Type B pancreatic cell (in vitro differentiated cells): ENCODE measurements at regions not wholly inside any gene's neighbourhood (a gene's known extent, or its start where the extent isn't known, plus 50 kb on each side); places are given as distances from the start of the nearest gene placed in this dataset.

Experiments used
- DNase-seq: peaks from one replicate; pipeline ENCODE4 v3.0.0; 2021; ENCODE audit warnings: mixed read lengths; ENCODE audit not compliant: unreplicated experiment; ENCODE audit errors: extremely low spot score
- H3K27ac Mint-ChIP-seq: 2 replicates; pipeline ENCODE4 v1.8.0; 2021; ENCODE audit warnings: mild to moderate bottlenecking, mixed read lengths
- H3K27me3 Mint-ChIP-seq: 2 replicates; pipeline ENCODE4 v1.8.0; 2021; ENCODE audit warnings: mixed read lengths
- H3K36me3 Mint-ChIP-seq: 2 replicates; pipeline ENCODE4 v1.8.0; 2021; ENCODE audit warnings: mixed read lengths
- H3K4me1 Mint-ChIP-seq: one replicate; pipeline ENCODE4 v1.8.0; 2021; ENCODE audit warnings: mixed read lengths; ENCODE audit not compliant: unreplicated experiment
- H3K4me3 Mint-ChIP-seq: 2 replicates; pipeline ENCODE4 v1.8.0; 2021; ENCODE audit warnings: mild to moderate bottlenecking, mixed read lengths
- H3K9me3 Mint-ChIP-seq: 2 replicates; pipeline ENCODE4 v1.8.0; 2021; ENCODE audit warnings: mixed read lengths
- TF ChIP-seq, protein P1 (sequence below): fragments of 200-600 bp; sonication (generic); conservative IDR thresholded peaks from 2 replicates; pipeline ENCODE4 v1.5.0; 2021; ENCODE audit warnings: antibody characterized with exemption, mild to moderate bottlenecking

- no peak overlapping the region for H3K4me3 Mint-ChIP-seq
- TF ChIP-seq, protein P1, sequence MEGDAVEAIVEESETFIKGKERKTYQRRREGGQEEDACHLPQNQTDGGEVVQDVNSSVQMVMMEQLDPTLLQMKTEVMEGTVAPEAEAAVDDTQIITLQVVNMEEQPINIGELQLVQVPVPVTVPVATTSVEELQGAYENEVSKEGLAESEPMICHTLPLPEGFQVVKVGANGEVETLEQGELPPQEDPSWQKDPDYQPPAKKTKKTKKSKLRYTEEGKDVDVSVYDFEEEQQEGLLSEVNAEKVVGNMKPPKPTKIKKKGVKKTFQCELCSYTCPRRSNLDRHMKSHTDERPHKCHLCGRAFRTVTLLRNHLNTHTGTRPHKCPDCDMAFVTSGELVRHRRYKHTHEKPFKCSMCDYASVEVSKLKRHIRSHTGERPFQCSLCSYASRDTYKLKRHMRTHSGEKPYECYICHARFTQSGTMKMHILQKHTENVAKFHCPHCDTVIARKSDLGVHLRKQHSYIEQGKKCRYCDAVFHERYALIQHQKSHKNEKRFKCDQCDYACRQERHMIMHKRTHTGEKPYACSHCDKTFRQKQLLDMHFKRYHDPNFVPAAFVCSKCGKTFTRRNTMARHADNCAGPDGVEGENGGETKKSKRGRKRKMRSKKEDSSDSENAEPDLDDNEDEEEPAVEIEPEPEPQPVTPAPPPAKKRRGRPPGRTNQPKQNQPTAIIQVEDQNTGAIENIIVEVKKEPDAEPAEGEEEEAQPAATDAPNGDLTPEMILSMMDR = no peak
Measured at GRCh38 chr9:82242285-82242963, 253.9 kb downstream of the SPATA31D1 start.

DNA sequence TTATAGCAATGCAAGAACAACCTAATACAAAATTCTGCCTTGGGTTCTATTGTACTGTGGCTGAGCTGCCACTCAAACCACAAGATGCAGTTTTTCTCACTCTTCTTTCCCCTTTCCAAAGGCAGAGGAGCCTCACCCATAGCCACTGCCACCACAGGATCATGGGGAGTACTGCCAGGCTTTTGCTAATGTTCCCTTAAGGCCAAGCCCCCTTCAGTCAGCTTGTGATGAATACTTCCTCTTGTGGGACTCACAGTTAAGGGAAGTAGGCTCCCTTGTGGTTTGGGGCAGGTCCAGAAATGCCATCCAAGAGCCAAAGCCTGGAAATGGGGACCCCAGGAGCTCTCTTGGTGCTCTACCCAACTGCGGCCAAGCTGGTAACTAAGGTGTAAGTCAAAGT lies 258.7 kb downstream of the SPATA31D1 start:
- Mint-ChIP-seq H3K9me3 (no peaks in the 10 kb centered on the region), H3K27me3 (no peaks in the 10 kb centered on the region)
- TF ChIP-seq, protein P1 = no peak

More at GRCh38 chr9:82242285-82242963, 253.9 kb downstream of the SPATA31D1 start:
- DNase-seq = no peak
- no peaks in the 10 kb centered on the region for H3K9me3 Mint-ChIP-seq
- H3K27ac Mint-ChIP-seq = no peak overlapping the region
- no peaks in the 10 kb centered on the region for H3K27me3 Mint-ChIP-seq
- H3K36me3 Mint-ChIP-seq = no peaks in the 10 kb centered on the region
- no peaks in the 10 kb centered on the region for H3K4me1 Mint-ChIP-seq

GRCh38 chr9:82252116-82252515 lies 263.5 kb downstream of the SPATA31D1 start:
- H3K36me3 Mint-ChIP-seq = no peaks in the 10 kb centered on the region
- H3K9me3 Mint-ChIP-seq = no peaks in the 10 kb centered on the region
- H3K27me3 Mint-ChIP-seq = no peaks in the 10 kb centered on the region
- no peaks in the 10 kb centered on the region for H3K4me1 Mint-ChIP-seq
- no peak for DNase-seq
- H3K4me3 Mint-ChIP-seq = no peak overlapping the region
- TF ChIP-seq, protein P1 = no peak
- no peak overlapping the region for H3K27ac Mint-ChIP-seq

More for the DNA sequence above, 258.7 kb downstream of the SPATA31D1 start:
- DNase-seq = no peak
- H3K4me1 Mint-ChIP-seq = no peaks in the 10 kb centered on the region
- H3K4me3 Mint-ChIP-seq = no peak overlapping the region
- no peaks in the 10 kb centered on the region for H3K36me3 Mint-ChIP-seq
- no peak overlapping the region for H3K27ac Mint-ChIP-seq

- no peaks in the 10 kb centered on the region for H3K4me1 Mint-ChIP-seq
- H3K27ac Mint-ChIP-seq = no peak overlapping the region
- no peaks in the 10 kb centered on the region for H3K9me3 Mint-ChIP-seq
- no peak for DNase-seq
- TF ChIP-seq, protein P1 = no peak
- H3K27me3 Mint-ChIP-seq = no peaks in the 10 kb centered on the region
- H3K4me3 Mint-ChIP-seq = no peak overlapping the region
- H3K36me3 Mint-ChIP-seq = no peaks in the 10 kb centered on the region
Measured at GRCh38 chr9:82254646-82255367, 266.2 kb downstream of the SPATA31D1 start.

DNA sequence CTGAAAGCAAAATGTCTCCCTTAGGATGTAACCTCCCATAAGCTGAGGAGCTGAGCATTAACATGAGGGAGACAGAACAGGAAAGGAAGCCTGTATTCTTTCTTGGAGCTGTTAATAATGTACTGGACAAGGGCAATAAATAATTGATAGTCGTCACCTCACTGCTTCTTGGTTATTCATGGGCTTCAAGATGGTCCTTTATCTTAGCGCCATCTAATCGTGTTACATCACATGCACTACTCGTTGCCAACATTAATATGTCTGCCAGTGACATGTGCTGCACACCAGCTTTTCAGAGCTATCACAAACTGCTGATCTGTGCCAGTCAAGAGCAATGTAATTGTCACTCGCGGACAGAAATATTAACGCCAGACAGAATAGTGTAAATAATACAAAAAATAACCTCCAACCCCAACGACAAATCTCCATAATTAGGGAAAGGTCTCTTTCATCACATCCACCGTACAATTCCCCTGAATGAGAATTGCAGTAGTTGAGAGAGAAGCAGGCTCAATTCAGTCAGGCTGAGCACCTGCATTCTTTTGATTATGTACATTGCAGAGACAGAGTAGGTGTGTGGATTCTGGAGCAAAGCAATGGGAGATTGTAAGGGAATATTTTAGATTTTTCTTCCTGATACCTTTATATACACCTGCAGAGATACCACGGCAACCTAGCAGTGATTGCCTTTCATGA lies 267.1 kb downstream of the SPATA31D1 start:
- Mint-ChIP-seq H3K36me3 (no peaks in the 10 kb centered on the region), H3K27ac (no peak overlapping the region), H3K27me3 (peaks cover 3% of the 10 kb centered on the region), H3K9me3 (no peaks in the 10 kb centered on the region), H3K4me3 (no peak overlapping the region), H3K4me1 (peaks cover 3% of the 10 kb centered on the region)
- DNase-seq = no peak
- TF ChIP-seq, protein P1 = no peak
